Activated CD4-positive, alpha-beta T cell treated with anti-CD3 and anti-CD28 coated beads for 4 hours (primary cell): ENCODE measurements at regions not wholly inside any gene's neighbourhood (a gene's known extent, or its start where the extent isn't known, plus 50 kb on each side); places are given as distances from the start of the nearest gene placed in this dataset.

Source experiments
- DNase-seq, 2 donors: peaks; one replicate each; pipeline ENCODE4 v3.0.0-alpha.2; 2020

DNA sequence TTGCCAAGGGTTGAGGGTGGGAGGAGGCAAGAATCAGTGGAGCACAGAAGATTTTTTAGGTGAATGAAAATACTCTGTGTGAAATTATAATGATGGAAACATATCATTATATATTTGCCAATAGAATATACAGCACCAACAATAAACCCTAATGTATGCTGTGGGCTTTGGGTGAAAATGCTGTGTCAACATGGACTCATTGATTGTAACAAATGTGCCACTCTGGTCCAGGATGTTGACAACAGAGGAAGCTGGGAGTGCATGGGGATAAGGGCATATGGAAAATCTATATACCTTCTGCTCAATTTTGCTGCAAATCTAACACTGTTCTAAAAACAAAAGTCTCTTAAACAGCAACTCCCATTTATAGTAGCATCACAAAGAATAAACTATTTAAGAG, 114.3 kb downstream of the LYZL1 start:
- DNase-seq = no peak

GRCh38 chr10:29407280-29407858, 118.5 kb downstream of the LYZL1 start:
- no peak for DNase-seq
